HG03342 (cell line): ENCODE measurements at regions not wholly inside any gene's neighbourhood (a gene's known extent, or its start where the extent isn't known, plus 50 kb on each side); places are given as distances from the start of the nearest gene placed in this dataset.

Experiments used
- ATAC-seq: cut with Tn5 transposase; IDR thresholded peaks from one replicate; pipeline ENCODE4 v1.9.1; 2021; ENCODE audit warnings: mild to moderate bottlenecking, moderate library complexity; ENCODE audit not compliant: unreplicated experiment

DNA sequence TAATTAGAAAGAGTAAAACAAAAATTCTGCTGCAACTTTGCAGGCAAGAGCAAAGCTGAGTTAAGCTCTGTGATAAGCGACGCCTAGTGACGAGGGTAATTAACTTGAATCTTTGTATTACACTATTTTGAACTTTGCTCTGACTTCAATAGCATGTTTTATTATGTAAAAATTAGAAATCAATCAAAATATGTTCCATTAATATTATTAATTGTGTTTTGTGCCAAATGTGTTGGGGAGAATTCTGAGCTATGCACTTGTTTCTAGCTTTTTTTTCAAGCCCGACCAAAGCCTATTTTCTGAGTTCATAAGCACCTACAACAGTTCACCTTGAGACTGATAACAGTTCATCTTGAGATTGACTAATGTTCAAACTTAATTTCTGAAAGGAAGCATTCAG is 90.1 kb upstream of the PDE3A start:
- ATAC-seq = no peak

DNA sequence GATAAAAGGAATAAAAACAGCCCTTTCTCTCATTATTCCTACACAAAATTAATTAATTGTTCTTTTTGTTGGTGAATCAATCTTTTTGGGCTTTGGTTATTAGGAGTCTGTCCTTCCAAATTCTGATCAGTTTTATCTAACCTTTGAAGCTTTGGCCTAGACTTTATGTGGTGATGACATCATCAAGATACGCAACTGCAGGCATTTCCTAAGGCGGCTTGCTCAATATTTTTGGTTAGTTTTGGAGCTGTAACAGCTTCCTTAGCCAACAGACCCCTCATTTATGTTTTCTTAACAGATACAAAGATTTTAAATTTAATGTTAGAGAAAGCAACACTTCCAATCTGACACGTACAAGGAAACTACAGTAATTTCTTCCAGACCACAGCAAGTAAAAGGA is 87.8 kb upstream of the PDE3A start:
- no peak for ATAC-seq

DNA sequence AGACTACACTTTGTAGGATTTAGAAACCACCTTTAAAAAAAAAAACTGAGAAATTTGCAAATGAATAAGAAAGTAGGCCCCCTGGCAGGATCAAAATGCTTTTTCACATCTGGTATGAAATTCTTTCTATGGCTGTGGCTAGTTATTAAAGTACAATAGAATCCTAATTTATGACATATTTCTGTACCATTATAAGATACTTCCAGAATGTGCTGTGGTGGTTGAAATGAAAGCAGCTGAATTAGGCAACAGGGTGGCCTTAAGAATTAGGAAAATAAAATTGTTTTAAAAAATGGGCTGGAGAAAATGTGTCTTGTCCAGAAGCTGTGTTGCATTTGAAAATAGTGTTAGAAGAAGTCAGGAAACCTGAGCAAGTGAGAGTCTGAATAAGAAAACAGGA is 85.9 kb upstream of the PDE3A start:
- no peak for ATAC-seq

DNA sequence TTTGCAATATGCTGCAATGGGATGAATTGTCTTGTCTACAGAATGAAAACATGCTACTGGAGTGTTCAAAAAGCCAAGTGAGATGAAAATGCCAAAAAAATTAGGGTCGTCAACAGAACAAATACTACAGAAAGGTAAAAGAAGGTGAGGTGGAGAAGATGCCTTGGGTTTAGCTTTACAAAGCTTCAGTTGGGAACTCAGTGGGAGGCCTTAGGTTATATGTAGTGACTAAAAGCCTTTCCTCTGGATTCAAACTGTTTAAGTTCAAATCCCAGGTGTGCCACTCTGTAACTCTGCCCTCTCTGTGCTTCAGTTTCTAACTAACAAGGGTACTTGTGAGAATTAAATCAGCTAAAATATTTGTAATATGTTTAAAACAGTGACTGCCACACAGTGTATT is 84.9 kb upstream of the PDE3A start:
- ATAC-seq = no peak

DNA sequence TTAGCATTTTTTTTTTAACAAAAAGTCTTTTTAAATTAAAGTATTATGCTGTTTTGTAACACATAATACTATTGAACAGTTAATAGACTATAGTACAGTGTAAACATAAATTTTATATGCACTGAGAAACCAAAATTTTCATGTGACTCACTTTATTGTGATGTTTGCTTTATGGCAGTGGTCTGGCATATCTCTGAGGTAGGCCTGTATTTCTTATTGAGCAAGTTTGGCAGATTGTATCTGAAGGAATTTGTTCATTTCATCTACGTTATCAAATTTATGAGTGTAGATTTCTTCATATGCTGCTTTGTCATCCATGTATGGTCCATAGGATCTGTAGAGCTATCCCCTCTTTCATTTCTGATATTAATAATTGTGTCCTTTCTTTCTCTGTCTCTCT is 78.8 kb upstream of the PDE3A start:
- no peak for ATAC-seq

DNA sequence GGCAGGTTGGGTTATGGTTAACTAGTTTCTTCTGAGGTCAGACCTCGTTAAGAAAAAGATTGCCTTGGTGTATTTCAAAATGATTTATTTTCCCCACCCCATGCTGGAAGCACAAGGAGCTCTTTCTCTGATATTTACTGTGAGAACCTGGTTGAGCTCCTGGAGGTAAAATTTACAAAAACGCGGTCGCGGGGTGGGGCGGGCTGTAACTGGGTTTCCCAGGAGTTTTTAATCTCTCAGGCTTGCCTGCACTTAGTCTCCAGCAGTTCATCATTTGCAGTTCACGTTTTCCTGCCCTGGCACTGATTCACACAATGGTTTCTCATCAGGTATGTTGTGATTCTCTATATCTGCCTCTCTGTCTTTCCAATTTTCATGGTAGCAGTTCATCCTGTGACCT is 67.9 kb upstream of the PDE3A start:
- no peak for ATAC-seq

DNA sequence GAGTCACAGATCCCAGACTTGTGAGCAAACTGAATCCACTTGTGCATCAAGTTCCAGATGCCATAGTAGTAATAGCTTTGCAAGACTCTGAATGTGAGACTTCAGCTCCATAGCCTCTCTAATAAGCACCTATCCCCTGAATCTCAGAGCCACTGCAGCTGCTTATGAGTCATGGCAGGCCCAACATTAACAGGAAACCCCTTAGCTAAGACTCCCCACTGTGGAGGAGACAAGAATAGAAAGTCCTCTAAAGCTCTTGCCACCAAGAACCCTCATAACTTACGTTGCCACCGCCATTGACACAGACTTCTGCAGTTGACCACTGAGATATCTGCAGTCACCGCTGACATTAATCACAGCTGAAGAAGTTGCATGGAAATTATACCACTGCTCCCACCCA is 62.9 kb upstream of the PDE3A start:
- no peak for ATAC-seq

DNA sequence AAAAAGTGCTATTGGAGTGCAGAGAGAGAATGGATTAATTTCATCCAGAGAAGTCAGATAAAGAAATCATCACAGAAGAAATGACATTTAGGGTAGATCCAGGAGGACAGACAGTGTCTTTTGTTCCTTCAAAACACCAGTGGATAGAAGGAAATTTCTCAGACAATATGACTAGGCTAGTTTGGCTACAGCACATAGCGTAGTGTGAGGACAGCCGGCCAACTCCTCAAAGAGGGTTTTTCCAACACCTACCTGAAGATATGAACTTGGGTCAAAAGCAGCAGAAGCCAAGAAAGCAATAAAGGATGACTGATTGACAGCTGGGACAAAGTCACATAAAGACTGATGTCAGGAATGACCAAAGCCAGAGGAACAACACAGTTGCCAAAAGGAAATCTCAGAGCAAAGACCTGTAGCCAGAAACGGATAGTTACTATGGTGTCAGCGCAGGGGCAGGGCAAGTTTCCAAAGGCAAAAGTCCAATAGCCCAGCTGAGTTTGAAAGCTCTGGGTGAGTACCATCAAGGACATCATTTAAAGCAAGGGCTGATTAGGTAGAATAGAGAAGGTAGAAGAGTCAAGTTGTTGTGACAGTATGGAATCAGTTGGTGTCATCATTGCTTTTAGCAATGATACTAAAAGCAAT is 58.7 kb upstream of the PDE3A start:
- no peak for ATAC-seq

DNA sequence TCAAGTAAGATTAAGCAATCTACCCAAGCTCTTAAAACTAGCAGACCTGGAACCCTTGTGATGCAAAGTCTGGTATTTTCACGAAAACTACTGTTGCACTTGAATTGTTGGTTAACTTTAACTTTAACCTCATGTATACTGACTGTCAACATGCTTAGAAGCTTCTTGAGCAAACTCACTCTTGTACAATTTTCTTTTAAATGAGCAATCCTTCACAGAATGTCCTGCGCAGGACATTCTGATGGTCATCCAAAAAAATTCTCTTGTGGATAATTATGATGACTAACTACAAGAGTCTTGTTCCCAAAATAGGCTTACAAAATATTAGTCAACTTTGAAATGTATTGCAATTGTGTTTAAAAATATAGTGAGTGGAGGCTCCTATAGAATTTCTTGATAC is 54.0 kb upstream of the PDE3A start:
- ATAC-seq = no peak

DNA sequence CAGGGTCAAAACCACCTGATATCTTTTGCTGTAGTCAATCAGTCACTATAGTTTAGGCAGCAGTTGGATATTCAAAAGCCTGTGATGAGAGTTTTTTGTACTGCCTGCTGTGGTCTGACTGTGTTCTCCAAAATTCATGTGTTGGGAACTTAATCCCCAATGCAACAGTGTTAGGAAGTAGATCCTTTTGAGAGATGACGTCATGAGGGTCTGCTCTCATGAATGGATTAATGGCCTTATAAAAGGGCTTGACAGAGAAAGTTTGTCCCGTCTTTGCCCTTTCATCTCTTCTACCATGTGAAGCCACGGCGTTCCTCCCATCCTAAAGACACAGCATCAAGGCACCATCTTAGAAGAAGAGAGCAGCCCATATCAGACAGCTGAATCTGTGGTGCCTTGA is 50.8 kb upstream of the PDE3A start:
- no peak for ATAC-seq
